Pons (tissue), 1 donor: ENCODE measurements at regions not wholly inside any gene's neighbourhood (a gene's known extent, or its start where the extent isn't known, plus 50 kb on each side); places are given as distances from the start of the nearest gene placed in this dataset.
"Not testable (repeated sequence)": the region's sequence is repeated elsewhere in the genome, so short reads cannot be mapped to it uniquely, and the experiment has no call there.

Experiments
- DNase-seq: peaks from one replicate; pipeline ENCODE4 v3.0.0-alpha.2; 2016; ENCODE audit warnings: low spot score

GRCh38 chr5:125045646-125046045, 299.2 kb upstream of the ZNF608 start:
- DNase-seq, result no peak

- no peak for DNase-seq
These were observed 300.4 kb upstream of the ZNF608 start for GRCh38 chr5:125046838-125047237.

- no peak for DNase-seq
These were observed 301.4 kb upstream of the ZNF608 start for GRCh38 chr5:125047871-125048270.

GRCh38 chr5:125049721-125050702, 303.6 kb upstream of the ZNF608 start:
- no peak for DNase-seq

GRCh38 chr5:125050926-125051325, 304.5 kb upstream of the ZNF608 start:
- peak; percentile 87 for DNase-seq

GRCh38 chr5:125052584-125052983, 306.1 kb upstream of the ZNF608 start:
- no peak for DNase-seq

- DNase-seq, result no peak
These were observed 306.7 kb upstream of the ZNF608 start for GRCh38 chr5:125053179-125053578.

- DNase-seq, result no peak
These were observed 307.7 kb upstream of the ZNF608 start for GRCh38 chr5:125054146-125054545.

- no peak for DNase-seq
These were observed 310.4 kb upstream of the ZNF608 start for GRCh38 chr5:125056671-125057485.

- DNase-seq, result no peak
These were observed 311.7 kb upstream of the ZNF608 start for GRCh38 chr5:125057912-125058826.

GRCh38 chr5:125059255-125060002, 313.0 kb upstream of the ZNF608 start:
- DNase-seq, result no peak

- DNase-seq, result no peak
These were observed 315.3 kb upstream of the ZNF608 start for GRCh38 chr5:125061726-125062125.

GRCh38 chr5:125064621-125065438, 318.4 kb upstream of the ZNF608 start:
- DNase-seq, result no peak

GRCh38 chr5:125065741-125066140, 319.3 kb upstream of the ZNF608 start:
- DNase-seq, result no peak

- DNase-seq, result no peak
These were observed 324.5 kb upstream of the ZNF608 start for GRCh38 chr5:125070961-125071360.

GRCh38 chr5:125073090-125073489, 326.7 kb upstream of the ZNF608 start:
- DNase-seq, result no peak

- no peak for DNase-seq
These were observed 329.1 kb upstream of the ZNF608 start for GRCh38 chr5:125075567-125075966.

GRCh38 chr5:125079028-125079427, 332.6 kb upstream of the ZNF608 start:
- not testable (repeated sequence) for DNase-seq

GRCh38 chr5:125081101-125081500, 334.7 kb upstream of the ZNF608 start:
- no peak for DNase-seq

- no peak for DNase-seq
These were observed 337.5 kb upstream of the ZNF608 start for GRCh38 chr5:125083981-125084380.
